Neuronal stem cell (in vitro differentiated cells): ENCODE measurements at regions not wholly inside any gene's neighbourhood (a gene's known extent, or its start where the extent isn't known, plus 50 kb on each side); places are given as distances from the start of the nearest gene placed in this dataset.
A peak's percentile ranks its signal among the peaks of the same experiment; 100 is the strongest.
"Not testable (repeated sequence)": the region's sequence is repeated elsewhere in the genome, so short reads cannot be mapped to it uniquely, and the experiment has no call there.

Experiments
- DNase-seq: peaks from one replicate; pipeline ENCODE4 v3.0.0-alpha.2; 2013; ENCODE audit warnings: low spot score
- H2AFZ ChIP-seq: one replicate; pipeline ENCODE4 v1.6.1; 2013; ENCODE audit warnings: mild to moderate bottlenecking, low read length, inconsistent platforms
- H2AK5ac ChIP-seq: 2 replicates; pipeline ENCODE4 v1.6.1; 2013; ENCODE audit warnings: low read depth, mild to moderate bottlenecking, inconsistent platforms, low read length, moderate library complexity, mixed read lengths
- H2BK120ac ChIP-seq: 2 replicates; pipeline ENCODE4 v1.6.1; 2013; ENCODE audit warnings: low read depth, mild to moderate bottlenecking, inconsistent platforms, low read length, moderate library complexity, mixed read lengths
- H2BK12ac ChIP-seq: one replicate; pipeline ENCODE4 v1.6.1; 2013; ENCODE audit warnings: low read length, inconsistent platforms
- H2BK15ac ChIP-seq: 2 replicates; pipeline ENCODE4 v1.6.1; 2013; ENCODE audit warnings: mild to moderate bottlenecking, low read length, inconsistent platforms, mixed read lengths
- H2BK5ac ChIP-seq: one replicate; pipeline ENCODE4 v1.6.1; 2013; ENCODE audit warnings: inconsistent platforms, mild to moderate bottlenecking, low read length, moderate library complexity
- H3K14ac ChIP-seq: one replicate; pipeline ENCODE4 v1.6.1; 2013; ENCODE audit warnings: low read length, inconsistent platforms
- H3K18ac ChIP-seq: 2 replicates; pipeline ENCODE4 v1.6.1; 2013; ENCODE audit warnings: low read length, inconsistent platforms
- H3K23ac ChIP-seq: 2 replicates; pipeline ENCODE4 v1.6.1; 2013; ENCODE audit warnings: low read depth, mild to moderate bottlenecking, mixed read lengths, low read length, inconsistent platforms; ENCODE audit not compliant: poor library complexity
- H3K27ac ChIP-seq: replicated peaks from 3 replicates; pipeline ENCODE4 v1.5.1; 2013; ENCODE audit warnings: low read length, inconsistent platforms
- H3K27me3 ChIP-seq, 3 experiments: 2 replicates each; pipeline ENCODE4 v1.6.1; 2013; ENCODE audit warnings: low read length in 3 of 3, mild to moderate bottlenecking in 2 of 3, inconsistent platforms in 1 of 3, low read depth in 1 of 3, mixed read lengths in 1 of 3, moderate library complexity in 1 of 3; ENCODE audit not compliant: control insufficient read depth in 3 of 3, insufficient read depth in 3 of 3
- H3K36me3 ChIP-seq, 2 donors: replicated peaks in 1 of 2; 2 replicates each; pipeline ENCODE4 v1.6.1; 2013; ENCODE audit warnings: low read length in 2 of 2; ENCODE audit not compliant: control insufficient read depth in 2 of 2, insufficient read depth in 2 of 2
- H3K4ac ChIP-seq: 2 replicates; pipeline ENCODE4 v1.6.1; 2013; ENCODE audit warnings: inconsistent platforms, mild to moderate bottlenecking, low read length, moderate library complexity
- H3K4me1 ChIP-seq, 2 donors: 1 replicate in 1 of 2; 2 replicates in 1 of 2; pipeline ENCODE4 v1.6.1; 2013; ENCODE audit warnings: low read length in 2 of 2, low read depth in 1 of 2; ENCODE audit not compliant: control insufficient read depth in 2 of 2, insufficient read depth in 1 of 2
- H3K4me2 ChIP-seq: one replicate; pipeline ENCODE4 v1.6.1; 2013; ENCODE audit warnings: mild to moderate bottlenecking, low read length, inconsistent platforms; ENCODE audit not compliant: insufficient read depth, poor library complexity, severe bottlenecking
- H3K4me3 ChIP-seq, 2 donors: 2 replicates each; pipeline ENCODE4 v1.5.1; 2013; ENCODE audit warnings: low read length in 2 of 2, mild to moderate bottlenecking in 2 of 2, inconsistent platforms in 1 of 2, moderate library complexity in 1 of 2
- H3K79me1 ChIP-seq: one replicate; pipeline ENCODE4 v1.6.1; 2013; ENCODE audit warnings: low read depth, mild to moderate bottlenecking, inconsistent platforms, low read length, moderate library complexity
- H3K9ac ChIP-seq: one replicate; pipeline ENCODE4 v1.6.1; 2013; ENCODE audit warnings: mild to moderate bottlenecking, low read depth, low read length, inconsistent platforms; ENCODE audit not compliant: poor library complexity
- H3K9me3 ChIP-seq, 2 donors: replicated peaks in 1 of 2; 2 replicates each; pipeline versions ENCODE3 to v1.6.1; 2013; ENCODE audit warnings: low read length in 2 of 2, mild to moderate bottlenecking in 2 of 2, inconsistent platforms in 1 of 2, low read depth in 1 of 2, mixed read lengths in 1 of 2, moderate library complexity in 1 of 2; ENCODE audit not compliant: control insufficient read depth in 2 of 2, insufficient read depth in 1 of 2
- H4K8ac ChIP-seq: one replicate; pipeline ENCODE4 v1.6.1; 2013; ENCODE audit warnings: low read depth, mild to moderate bottlenecking, inconsistent platforms, low read length, moderate library complexity
- H4K91ac ChIP-seq: one replicate; pipeline ENCODE4 v1.6.1; 2013; ENCODE audit warnings: low read length, low read depth, mild to moderate bottlenecking, inconsistent platforms; ENCODE audit not compliant: poor library complexity
- WGBS, 2 donors: extraction: QIAGEN DNeasy Blood & Tissue Kit; methylation state at CpG; one replicate each; pipeline ENCODE4 v1.1.7; 2013; ENCODE audit warnings: missing lambda C conversion rate in 2 of 2, mixed read lengths in 1 of 2; ENCODE audit not compliant: insufficient read length in 2 of 2, insufficient replicate concordance in 1 of 2; ENCODE audit errors: extremely low coverage in 2 of 2; 5-methylcytosine and 5-hydroxymethylcytosine counted together

DNA sequence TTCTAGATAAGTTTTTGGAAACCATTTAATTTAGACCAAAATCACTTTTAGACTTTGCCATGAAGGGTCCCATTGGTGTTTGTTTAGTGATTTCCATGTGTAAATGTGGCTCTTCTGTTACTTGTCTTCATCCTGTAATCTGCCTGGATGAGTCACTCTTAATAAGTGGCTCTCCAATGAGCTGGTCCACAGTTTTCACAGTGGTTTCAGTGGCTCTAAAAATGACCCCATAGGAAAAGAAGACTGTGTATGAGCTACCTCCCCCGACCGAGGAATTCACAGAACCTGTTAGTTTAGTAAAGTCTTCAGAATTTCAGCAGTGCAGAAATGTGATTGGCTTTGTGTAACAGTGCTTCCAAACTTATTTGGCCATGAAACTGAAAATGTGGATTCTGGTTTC, 492.0 kb upstream of the MARCKS start:
- Histone ChIP-seq H3K9ac (no peak overlapping the region), H4K91ac (no peak overlapping the region), H2BK120ac (no peak overlapping the region), H3K36me3 (no peaks in the 10 kb centered on the region), H3K23ac (no peak overlapping the region), H3K9me3 (no peaks in the 10 kb centered on the region), H2BK5ac (no peak overlapping the region), H2BK15ac (no peak overlapping the region), H3K4me2 (no peak overlapping the region), H3K27ac (no peak overlapping the region), H3K27me3 (no peaks in the 10 kb centered on the region), H3K4me3 (no peak overlapping the region), H3K18ac (no peak overlapping the region), H4K8ac (no peak overlapping the region), H2BK12ac (no peak overlapping the region), H3K4me1 (peaks cover 5 to 8% of the 10 kb centered on the region in 2 donors), H2AFZ (peak overlapping the region; percentile 39), H3K79me1 (no peaks in the 10 kb centered on the region), H3K14ac (no peak overlapping the region), H2AK5ac (no peak overlapping the region), H3K4ac (no peak overlapping the region)
- no CpG with 5 or more reads among the region's 2 CpGs for WGBS, 2 donors
- no peak for DNase-seq

DNA sequence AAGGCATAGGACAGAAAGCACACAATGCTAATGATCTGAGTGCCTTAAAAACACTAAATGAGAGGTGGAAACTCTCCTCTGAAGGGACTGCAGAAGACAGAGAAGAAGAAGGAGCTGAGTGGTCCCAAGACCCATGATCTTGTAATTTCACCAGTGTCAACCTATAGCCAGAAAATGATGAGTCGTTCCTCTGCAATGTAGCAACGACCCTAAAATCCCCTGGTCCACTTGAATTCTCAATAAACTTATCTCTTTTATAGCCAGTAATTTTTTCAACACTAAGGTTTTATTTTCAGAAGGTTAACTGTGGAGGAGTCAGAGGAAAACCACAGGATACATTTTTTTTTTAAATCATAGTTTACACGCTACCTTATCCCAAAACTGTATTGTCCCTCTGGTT, 490.6 kb upstream of the MARCKS start:
- Histone ChIP-seq H3K36me3 (no peaks in the 10 kb centered on the region), H3K27me3 (no peaks in the 10 kb centered on the region), H3K9me3 (no peaks in the 10 kb centered on the region), H2BK15ac (no peak overlapping the region), H2BK12ac (no peak overlapping the region), H3K23ac (no peak overlapping the region), H4K91ac (no peak overlapping the region), H3K18ac (no peak overlapping the region), H2BK5ac (no peak overlapping the region), H2BK120ac (no peak overlapping the region), H2AK5ac (no peak overlapping the region), H3K27ac (no peak overlapping the region), H3K4me3 (no peak overlapping the region), H3K14ac (no peak overlapping the region), H3K4me1 (peaks cover 2 to 3% of the 10 kb centered on the region in 2 donors), H3K9ac (no peak overlapping the region), H3K4ac (no peak overlapping the region), H4K8ac (no peak overlapping the region), H2AFZ (no peak overlapping the region), H3K79me1 (no peaks in the 10 kb centered on the region), H3K4me2 (no peak overlapping the region)
- no CpG with 5 or more reads among the region's 3 CpGs for whole genome bisulfite sequencing, 2 donors
- DNase-seq = no peak

DNA sequence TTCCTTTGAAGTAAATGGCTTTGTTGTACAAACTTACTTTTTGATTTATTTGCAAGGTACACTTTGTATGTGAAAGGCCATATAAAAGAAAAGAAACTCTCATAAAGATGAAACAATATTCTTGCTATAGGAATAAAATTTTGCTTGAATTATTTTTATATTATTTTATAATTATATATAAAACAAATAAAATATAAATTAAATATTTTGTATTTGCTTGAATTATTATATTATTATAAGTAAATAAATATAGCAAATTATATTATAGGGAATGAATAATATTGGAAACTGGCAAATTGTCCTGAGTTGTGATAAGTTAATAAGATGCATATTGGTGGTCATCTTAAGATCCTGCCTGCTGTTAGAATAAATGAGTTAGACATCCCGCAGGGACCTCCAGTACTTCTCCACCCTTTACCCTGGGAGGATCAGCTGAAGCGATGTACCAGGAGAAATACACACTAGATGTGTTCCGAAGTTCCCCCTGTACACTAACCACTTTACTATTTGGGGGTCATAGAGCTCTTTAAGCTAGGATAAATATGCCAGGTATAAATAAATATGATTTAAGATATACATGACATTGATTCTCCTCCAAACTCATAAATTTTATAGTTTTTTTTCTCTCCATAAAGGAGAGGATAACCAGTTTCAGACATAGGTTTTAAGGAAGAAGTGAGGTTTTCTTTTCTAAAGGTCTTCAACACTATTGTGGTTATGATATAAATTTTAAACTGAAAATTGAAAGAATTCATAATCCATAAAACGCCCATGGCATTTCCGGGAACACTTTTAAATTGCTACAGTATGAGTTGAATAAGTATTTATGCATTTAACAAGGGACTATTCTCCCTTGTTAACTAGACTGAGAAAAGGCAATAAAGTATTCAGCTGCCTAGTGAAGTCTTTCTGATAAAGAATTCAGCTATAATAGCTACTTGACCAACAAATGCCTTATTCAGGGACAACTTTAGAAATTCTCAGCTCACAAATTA, 486.3 kb upstream of the MARCKS start:
- no peaks in the 10 kb centered on the region for H3K4me1 ChIP-seq
- no peak overlapping the region for H2BK5ac ChIP-seq
- no peak overlapping the region for H2BK12ac ChIP-seq
- H2AK5ac ChIP-seq = no peak overlapping the region
- no peak for DNase-seq
- H2BK15ac ChIP-seq = no peak overlapping the region
- H3K36me3 ChIP-seq = no peaks in the 10 kb centered on the region
- H3K9ac ChIP-seq = no peak overlapping the region
- no peak overlapping the region for H3K18ac ChIP-seq
- H4K8ac ChIP-seq = no peak overlapping the region
- no peak overlapping the region for H3K4me3 ChIP-seq
- no peak overlapping the region for H2BK120ac ChIP-seq
- H3K4me2 ChIP-seq = no peak overlapping the region
- no CpG with 5 or more reads among the region's 5 CpGs for WGBS, 2 donors
- no peaks in the 10 kb centered on the region for H3K79me1 ChIP-seq
- no peak overlapping the region for H4K91ac ChIP-seq
- H3K14ac ChIP-seq = no peak overlapping the region
- H3K23ac ChIP-seq = no peak overlapping the region
- H2AFZ ChIP-seq = no peak overlapping the region
- no peak overlapping the region for H3K27ac ChIP-seq
- H3K9me3 ChIP-seq = no peaks in the 10 kb centered on the region
- H3K4ac ChIP-seq = no peak overlapping the region
- H3K27me3 ChIP-seq = no peaks in the 10 kb centered on the region

DNA sequence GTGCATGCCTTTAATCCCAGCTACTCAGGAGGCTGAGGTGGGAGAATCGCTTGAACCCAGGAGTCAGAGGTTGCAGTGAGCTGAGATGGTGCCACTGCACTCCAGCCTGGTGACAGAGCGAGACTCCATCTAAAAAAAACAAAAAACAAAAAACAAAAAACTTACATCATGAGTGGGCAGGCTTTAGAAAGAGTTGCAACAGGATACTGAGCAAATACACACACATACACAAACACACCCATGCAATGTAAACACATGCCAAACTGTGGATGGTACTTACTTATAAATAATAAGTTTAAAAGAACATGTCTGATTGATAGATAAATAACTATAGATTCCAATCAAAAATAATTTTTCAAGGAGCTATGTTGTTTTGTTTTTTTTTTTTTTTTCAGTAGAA, 481.7 kb upstream of the MARCKS start:
- not testable (repeated sequence) for H2BK12ac ChIP-seq, H3K9ac ChIP-seq, H3K27me3 ChIP-seq, H4K8ac ChIP-seq, H3K23ac ChIP-seq, H3K18ac ChIP-seq, H3K4me1 ChIP-seq, H2BK120ac ChIP-seq, H2BK15ac ChIP-seq, H3K79me1 ChIP-seq, H3K14ac ChIP-seq, H3K36me3 ChIP-seq, H3K27ac ChIP-seq, H4K91ac ChIP-seq, H2AFZ ChIP-seq, H2AK5ac ChIP-seq, H2BK5ac ChIP-seq, H3K9me3 ChIP-seq, DNase-seq, H3K4me3 ChIP-seq, H3K4ac ChIP-seq, H3K4me2 ChIP-seq
- WGBS, 2 donors = no CpG with 5 or more reads among the region's 2 CpGs
